Adrenal gland (tissue), 5 donors: ENCODE measurements at regions not wholly inside any gene's neighbourhood (a gene's known extent, or its start where the extent isn't known, plus 50 kb on each side); places are given as distances from the start of the nearest gene placed in this dataset.

ENCODE experiments used
- CTCF ChIP-seq, 6 experiments: fragments of 450-650 bp in 4 of 6; fragments of 200-600 bp in 2 of 6; sonication (generic) in 1 of 6; IDR thresholded peaks; 1 replicate in 5 of 6; 2 replicates in 1 of 6; pipeline versions ENCODE4 v1.5.1 to v1.8.0; 2016 to 2021; ENCODE audit warnings: antibody characterized with exemption in 6 of 6, mild to moderate bottlenecking in 2 of 6, moderate library complexity in 1 of 6
- POLR2A ChIP-seq, 2 donors: fragments of 450-650 bp; IDR thresholded peaks; one replicate each; pipeline ENCODE4 v1.6.1; 2017; ENCODE audit warnings: antibody characterized with exemption in 2 of 2, mild to moderate bottlenecking in 2 of 2, moderate library complexity in 1 of 2
- donor health status: DM: no; HTN: no; CAD: no.

GRCh38 chr10:9081253-9081652 is 1026.8 kb downstream of the GATA3 start:
- TF ChIP-seq CTCF (IDR thresholded peaks at IDR 0.05) (no peak), POLR2A (IDR thresholded peaks at IDR 0.05) (no peak)
